SK-N-MC (cell line): ENCODE measurements at regions not wholly inside any gene's neighbourhood (a gene's known extent, or its start where the extent isn't known, plus 50 kb on each side); places are given as distances from the start of the nearest gene placed in this dataset.

ENCODE experiments used
- EZH2 ChIP-seq: fragments of 200-600 bp; sonication (generic); IDR thresholded peaks from one replicate; pipeline ENCODE4 v1.6.1; 2017; ENCODE audit warnings: antibody characterized with exemption
- POLR2AphosphoS5 ChIP-seq: IDR thresholded peaks from 2 replicates; pipeline ENCODE4 v1.6.1; 2012; ENCODE audit warnings: mild to moderate bottlenecking, low read depth, low read length, borderline replicate concordance

GRCh38 chr19:46951171-46951986, 68.3 kb upstream of the NPAS1 start:
- TF ChIP-seq POLR2AphosphoS5: no peak
- no peak for TF ChIP-seq EZH2
